OCI-LY1 (cell line): ENCODE measurements at regions not wholly inside any gene's neighbourhood (a gene's known extent, or its start where the extent isn't known, plus 50 kb on each side); places are given as distances from the start of the nearest gene placed in this dataset.

Experiments
- EZH2 ChIP-seq: fragments of 200-600 bp; sonication (generic), shearing (Covaris generic); IDR thresholded peaks from 2 replicates; pipeline ENCODE4 v1.8.0; 2017; ENCODE audit warnings: borderline replicate concordance, mixed run types, mild to moderate bottlenecking, antibody characterized with exemption, low read length, moderate library complexity, mixed read lengths
- TF ChIP-seq, protein P1 (sequence below): fragments of 200-600 bp; sonication (generic), shearing (Covaris generic); IDR thresholded peaks from 2 replicates; pipeline ENCODE4 v1.5.1; 2017; ENCODE audit warnings: mild to moderate bottlenecking, antibody characterized with exemption, low read length, moderate library complexity, mixed read lengths

- TF ChIP-seq, protein P1, sequence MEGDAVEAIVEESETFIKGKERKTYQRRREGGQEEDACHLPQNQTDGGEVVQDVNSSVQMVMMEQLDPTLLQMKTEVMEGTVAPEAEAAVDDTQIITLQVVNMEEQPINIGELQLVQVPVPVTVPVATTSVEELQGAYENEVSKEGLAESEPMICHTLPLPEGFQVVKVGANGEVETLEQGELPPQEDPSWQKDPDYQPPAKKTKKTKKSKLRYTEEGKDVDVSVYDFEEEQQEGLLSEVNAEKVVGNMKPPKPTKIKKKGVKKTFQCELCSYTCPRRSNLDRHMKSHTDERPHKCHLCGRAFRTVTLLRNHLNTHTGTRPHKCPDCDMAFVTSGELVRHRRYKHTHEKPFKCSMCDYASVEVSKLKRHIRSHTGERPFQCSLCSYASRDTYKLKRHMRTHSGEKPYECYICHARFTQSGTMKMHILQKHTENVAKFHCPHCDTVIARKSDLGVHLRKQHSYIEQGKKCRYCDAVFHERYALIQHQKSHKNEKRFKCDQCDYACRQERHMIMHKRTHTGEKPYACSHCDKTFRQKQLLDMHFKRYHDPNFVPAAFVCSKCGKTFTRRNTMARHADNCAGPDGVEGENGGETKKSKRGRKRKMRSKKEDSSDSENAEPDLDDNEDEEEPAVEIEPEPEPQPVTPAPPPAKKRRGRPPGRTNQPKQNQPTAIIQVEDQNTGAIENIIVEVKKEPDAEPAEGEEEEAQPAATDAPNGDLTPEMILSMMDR: no peak
- no peak for TF ChIP-seq EZH2
Measured at GRCh38 chr2:216944733-216945132, 84.9 kb upstream of the TNP1 start.
